ENCODE measurements at regions not wholly inside any gene's neighbourhood (a gene's known extent, or its start where the extent isn't known, plus 50 kb on each side); places are given as distances from the start of the nearest gene placed in this dataset.

- H3K4me3 ChIP-seq (ENCODE audit: low read depth, low read length) = no peak overlapping the region
- peak; percentile 63 for DNase-seq (ENCODE audit: low read depth)
- no peak for TF ChIP-seq CTCF (conservative IDR thresholded peaks at IDR 0.05; ENCODE audit: low read depth, low read length)
Measured at GRCh38 chr6:113361014-113361645, 496.0 kb upstream of the MARCKS start.

- no peak overlapping the region for H3K4me3 ChIP-seq (ENCODE audit: low read depth, low read length)
- TF ChIP-seq CTCF (conservative IDR thresholded peaks at IDR 0.05; ENCODE audit: low read depth, low read length) = no peak
- DNase-seq (ENCODE audit: low read depth) = no peak
Measured at GRCh38 chr6:113362301-113363047, 494.7 kb upstream of the MARCKS start.

GRCh38 chr6:113363048-113363798, 493.9 kb upstream of the MARCKS start:
- no peak for DNase-seq (ENCODE audit: low read depth)
- no peak overlapping the region for H3K4me3 ChIP-seq (ENCODE audit: low read depth, low read length)
- no peak for TF ChIP-seq CTCF (conservative IDR thresholded peaks at IDR 0.05; ENCODE audit: low read depth, low read length)

- no peak for DNase-seq (ENCODE audit: low read depth)
- TF ChIP-seq CTCF (conservative IDR thresholded peaks at IDR 0.05; ENCODE audit: low read depth, low read length) = no peak
- H3K4me3 ChIP-seq (ENCODE audit: low read depth, low read length) = no peak overlapping the region
Measured at GRCh38 chr6:113363866-113364265, 493.3 kb upstream of the MARCKS start.

GRCh38 chr6:113364766-113365165, 492.4 kb upstream of the MARCKS start:
- no peak overlapping the region for H3K4me3 ChIP-seq (ENCODE audit: low read depth, low read length)
- TF ChIP-seq CTCF (conservative IDR thresholded peaks at IDR 0.05; ENCODE audit: low read depth, low read length) = no peak
- no peak for DNase-seq (ENCODE audit: low read depth)

GRCh38 chr6:113365191-113365590, 492.0 kb upstream of the MARCKS start:
- no peak overlapping the region for H3K4me3 ChIP-seq (ENCODE audit: low read depth, low read length)
- no peak for TF ChIP-seq CTCF (conservative IDR thresholded peaks at IDR 0.05; ENCODE audit: low read depth, low read length)
- DNase-seq (ENCODE audit: low read depth) = no peak
